GF-D8 (cell line): ENCODE measurements at regions not wholly inside any gene's neighbourhood (a gene's known extent, or its start where the extent isn't known, plus 50 kb on each side); places are given as distances from the start of the nearest gene placed in this dataset.

ENCODE experiments used
- DNase-seq: peaks from one replicate; lab custom pipeline; 2025; lab: John Stamatoyannopoulos, UW

- no peak for DNase-seq
Measured at GRCh38 chr11:120061036-120061760, 76.7 kb downstream of the TRIM29 start.

- no peak for DNase-seq
Measured at GRCh38 chr11:120060512-120060911, 77.4 kb downstream of the TRIM29 start.

- DNase-seq, result no peak
Measured at GRCh38 chr11:120058931-120059330, 79.0 kb downstream of the TRIM29 start.

GRCh38 chr11:120057595-120058581 is 80.0 kb downstream of the TRIM29 start:
- DNase-seq, result no peak

GRCh38 chr11:120057028-120057330 is 80.9 kb downstream of the TRIM29 start:
- DNase-seq, result no peak

GRCh38 chr11:120056301-120057027 is 81.4 kb downstream of the TRIM29 start:
- no peak for DNase-seq

- no peak for DNase-seq
Measured at GRCh38 chr11:120055646-120056045, 82.3 kb downstream of the TRIM29 start.

- no peak for DNase-seq
Measured at GRCh38 chr11:120054753-120055045, 83.2 kb downstream of the TRIM29 start.

- no peak for DNase-seq
Measured at GRCh38 chr11:120054016-120054752, 83.7 kb downstream of the TRIM29 start.

- DNase-seq, result no peak
Measured at GRCh38 chr11:120052196-120052775, 85.6 kb downstream of the TRIM29 start.

- no peak for DNase-seq
Measured at GRCh38 chr11:120044011-120044675, 93.8 kb downstream of the TRIM29 start.

GRCh38 chr11:120043328-120043945 is 94.5 kb downstream of the TRIM29 start:
- DNase-seq, result no peak

GRCh38 chr11:120041625-120042024 is 96.3 kb downstream of the TRIM29 start:
- no peak for DNase-seq

- DNase-seq, result no peak
Measured at GRCh38 chr11:120040151-120040840, 97.6 kb downstream of the TRIM29 start.

- no peak for DNase-seq
Measured at GRCh38 chr11:120039039-120039438, 98.9 kb downstream of the TRIM29 start.

- DNase-seq, result no peak
Measured at GRCh38 chr11:120037111-120037510, 100.8 kb downstream of the TRIM29 start.

- DNase-seq, result no peak
Measured at GRCh38 chr11:120035756-120036155, 102.2 kb downstream of the TRIM29 start.

- no peak for DNase-seq
Measured at GRCh38 chr11:120034881-120035630, 102.9 kb downstream of the TRIM29 start.

- DNase-seq, result no peak
Measured at GRCh38 chr11:120034176-120034875, 103.6 kb downstream of the TRIM29 start.
